Activated CD8-positive, alpha-beta memory T cell treated with anti-CD3 and anti-CD28 coated beads, Interleukin-2, amount 10 ng/mL, durations not matched to agents 7 days and 5 days (primary cell): ENCODE measurements at regions not wholly inside any gene's neighbourhood (a gene's known extent, or its start where the extent isn't known, plus 50 kb on each side); places are given as distances from the start of the nearest gene placed in this dataset.
"Not testable (repeated sequence)": the region's sequence is repeated elsewhere in the genome, so short reads cannot be mapped to it uniquely, and the experiment has no call there.

Source experiments
- ATAC-seq: fragments of 150-1000 bp; cut with Tn5 transposase; one replicate; pipeline ENCODE4 v1.10.0; 2021; ENCODE audit warnings: moderate library complexity
- CTCF ChIA-PET: fragments of 350-600 bp; sonication (Branson Sonifier 250); formaldehyde crosslinking; loops from one replicate; lab custom pipeline; 2021; ENCODE audit warnings: antibody characterized with exemption; lab: Charles Lee
- DNase-seq: peaks from one replicate; pipeline ENCODE4 v3.0.0-alpha.2; 2020
- H3K27ac Mint-ChIP-seq: one replicate; pipeline ENCODE4 v1.8.0; 2021; ENCODE audit warnings: mild to moderate bottlenecking, mixed read lengths
- H3K27me3 Mint-ChIP-seq: one replicate; pipeline ENCODE4 v1.8.0; 2021; ENCODE audit warnings: mixed read lengths
- H3K36me3 Mint-ChIP-seq: one replicate; pipeline ENCODE4 v1.8.0; 2021; ENCODE audit warnings: mild to moderate bottlenecking, mixed read lengths
- H3K4me1 Mint-ChIP-seq: one replicate; pipeline ENCODE4 v1.8.0; 2021; ENCODE audit warnings: mixed read lengths
- H3K4me3 Mint-ChIP-seq: one replicate; pipeline ENCODE4 v1.8.0; 2021; ENCODE audit warnings: mild to moderate bottlenecking, moderate library complexity, mixed read lengths
- H3K9me3 Mint-ChIP-seq: one replicate; pipeline ENCODE4 v1.8.0; 2022; ENCODE audit warnings: low read depth, mixed read lengths

DNA sequence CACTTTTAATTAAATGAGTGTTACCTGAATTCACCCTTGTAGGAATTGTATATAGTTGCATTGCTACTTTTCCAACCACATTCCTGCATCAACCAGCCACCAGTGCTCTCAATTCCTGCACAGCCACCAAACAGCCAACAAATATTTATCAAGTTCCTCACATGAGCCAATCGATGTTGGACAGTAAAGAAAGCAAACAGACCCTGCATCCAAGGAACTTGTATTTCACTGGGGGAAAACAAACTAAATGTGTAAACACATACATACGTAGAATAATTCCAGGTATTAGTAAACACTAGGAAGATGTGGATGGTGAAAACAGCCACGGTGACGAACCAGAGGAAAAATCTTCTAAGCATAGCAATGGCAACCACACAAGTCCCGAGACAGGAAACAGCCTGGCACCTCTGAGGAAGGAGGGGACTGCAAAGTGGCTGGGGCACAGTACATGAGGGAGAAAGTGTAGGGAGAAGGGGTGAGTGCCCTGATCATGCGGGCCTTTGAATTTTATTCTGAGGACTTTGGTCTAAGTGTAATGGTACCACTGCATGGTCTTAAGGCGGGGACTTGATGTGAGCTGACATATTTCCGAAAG, 111.2 kb downstream of the XRCC2 start:
- DNase-seq = no peak
- no peaks in the 10 kb centered on the region for H3K36me3 Mint-ChIP-seq
- H3K4me3 Mint-ChIP-seq = no peak overlapping the region
- CTCF ChIA-PET = no interaction called here
- no peak overlapping the region for H3K27ac Mint-ChIP-seq
- peaks cover 3% of the 10 kb centered on the region for H3K27me3 Mint-ChIP-seq
- H3K4me1 Mint-ChIP-seq = no peaks in the 10 kb centered on the region
- no peak for ATAC-seq
- H3K9me3 Mint-ChIP-seq = no peaks in the 10 kb centered on the region

GRCh38 chr7:152556013-152556755, 119.8 kb downstream of the XRCC2 start:
- ATAC-seq = no peak
- Mint-ChIP-seq H3K4me1 (no peaks in the 10 kb centered on the region), H3K4me3 (no peak overlapping the region), H3K36me3 (no peaks in the 10 kb centered on the region), H3K9me3 (no peaks in the 10 kb centered on the region), H3K27ac (no peak overlapping the region), H3K27me3 (no peaks in the 10 kb centered on the region)
- no peak for DNase-seq
- CTCF ChIA-PET = no interaction called here

GRCh38 chr7:152553671-152554317, 118.0 kb upstream of the KMT2C start:
- Mint-ChIP-seq H3K9me3 (no peaks in the 10 kb centered on the region), H3K27me3 (no peaks in the 10 kb centered on the region), H3K4me1 (no peaks in the 10 kb centered on the region), H3K27ac (no peak overlapping the region), H3K36me3 (no peaks in the 10 kb centered on the region), H3K4me3 (no peak overlapping the region)
- DNase-seq (no peak), ATAC-seq (no peak)
- CTCF ChIA-PET = no interaction called here

GRCh38 chr7:152551304-152552036, 115.7 kb upstream of the KMT2C start:
- Mint-ChIP-seq H3K4me1 (no peaks in the 10 kb centered on the region), H3K27me3 (no peaks in the 10 kb centered on the region), H3K4me3 (no peak overlapping the region), H3K9me3 (no peaks in the 10 kb centered on the region), H3K36me3 (no peaks in the 10 kb centered on the region), H3K27ac (no peak overlapping the region)
- DNase-seq = no peak
- CTCF ChIA-PET = interaction anchor here (1.1 kb wide), 1 partner anchor 9 kb away, joined by 3 read pairs; no protein-coding TSS in a partner anchor
- no peak for ATAC-seq

DNA sequence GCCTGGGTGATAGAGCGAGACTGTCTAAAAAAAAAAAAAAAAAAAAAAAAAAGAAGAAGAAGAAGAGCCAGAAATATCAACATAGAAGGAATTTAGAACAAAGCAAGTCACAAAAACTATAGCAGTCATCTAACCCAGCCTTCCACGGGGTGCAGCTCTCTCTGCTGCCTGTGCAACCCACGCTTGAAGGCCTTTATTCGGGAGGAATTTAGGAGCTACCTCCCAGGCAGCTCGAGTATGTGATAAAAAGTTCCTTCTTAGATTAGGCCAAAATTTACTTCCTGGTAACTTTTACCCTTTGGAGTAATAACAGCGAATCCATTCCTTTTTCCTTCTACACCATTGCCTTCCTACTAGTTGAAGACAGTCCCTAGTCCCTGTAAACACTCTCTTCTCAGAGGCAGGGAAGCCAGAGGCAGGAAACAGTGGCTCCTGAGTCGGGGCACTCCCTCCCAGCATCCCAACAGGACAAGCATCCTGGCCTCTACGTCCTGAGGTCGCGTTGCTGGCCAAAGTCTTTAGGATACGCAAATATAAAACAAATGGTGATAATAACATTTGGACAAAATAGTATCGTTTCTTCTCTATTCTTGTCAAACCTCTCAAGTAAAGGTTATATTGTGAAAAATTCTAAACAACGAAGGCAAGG, 109.3 kb upstream of the KMT2C start:
- Mint-ChIP-seq H3K36me3 (no peaks in the 10 kb centered on the region), H3K4me1 (no peaks in the 10 kb centered on the region), H3K27me3 (no peaks in the 10 kb centered on the region), H3K9me3 (no peaks in the 10 kb centered on the region), H3K27ac (no peak overlapping the region), H3K4me3 (no peak overlapping the region)
- DNase-seq (no peak), ATAC-seq (no peak)
- CTCF ChIA-PET = interaction anchor here (0.7 kb wide), 2 partner anchors 549 to 705 kb away, joined by 3 read pairs; no protein-coding TSS in a partner anchor

DNA sequence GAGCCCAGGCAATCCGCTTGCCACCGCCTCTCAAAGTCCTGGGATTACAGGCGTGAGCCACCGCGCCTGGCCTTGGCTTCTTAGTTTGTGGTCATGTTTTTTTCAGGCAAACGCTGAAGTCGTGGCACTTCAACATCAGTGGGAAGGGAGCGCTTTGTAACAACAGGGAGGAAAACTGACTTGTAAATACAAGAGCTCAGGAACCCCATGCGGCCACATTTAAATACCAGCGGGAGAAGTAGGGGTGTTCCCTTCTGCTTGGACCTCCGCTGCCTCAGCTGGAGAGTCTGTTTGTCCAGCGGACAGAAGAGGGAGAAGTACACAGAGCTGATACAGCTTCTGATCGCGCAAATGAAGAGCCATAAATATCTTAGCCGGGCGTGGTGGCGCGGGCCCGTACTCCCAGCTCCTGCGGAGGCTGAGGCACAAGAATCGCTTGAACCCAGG, 108.7 kb upstream of the KMT2C start:
- DNase-seq = no peak
- H3K27ac Mint-ChIP-seq = no peak overlapping the region
- no peaks in the 10 kb centered on the region for H3K9me3 Mint-ChIP-seq
- ATAC-seq = no peak
- no peaks in the 10 kb centered on the region for H3K4me1 Mint-ChIP-seq
- no peak overlapping the region for H3K4me3 Mint-ChIP-seq
- H3K36me3 Mint-ChIP-seq = no peaks in the 10 kb centered on the region
- no peaks in the 10 kb centered on the region for H3K27me3 Mint-ChIP-seq
- CTCF ChIA-PET = interaction anchor here (0.7 kb wide), 1 partner anchor 705 kb away, joined by 3 read pairs; no protein-coding TSS in a partner anchor

DNA sequence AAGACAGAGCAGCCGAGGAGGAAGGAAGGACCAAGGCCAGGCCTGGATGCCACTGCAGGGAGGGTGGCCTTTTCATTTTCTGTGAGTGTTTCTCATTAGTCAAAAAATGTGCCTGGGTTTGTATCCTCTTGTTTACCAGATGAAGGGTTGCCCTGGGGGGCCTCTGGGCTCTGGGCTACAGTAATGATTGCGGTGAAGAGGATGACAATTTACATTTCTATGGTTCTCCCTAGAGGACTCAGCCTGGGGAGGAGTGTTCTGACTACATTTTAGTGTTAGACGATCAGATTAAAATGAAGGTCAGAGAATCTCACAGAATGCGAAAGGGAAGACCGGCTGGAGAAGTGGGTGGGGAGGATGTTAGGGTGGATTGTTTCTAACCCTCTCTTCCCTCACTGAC, 108.0 kb upstream of the KMT2C start:
- CTCF ChIA-PET = no interaction called here
- DNase-seq (no peak), ATAC-seq (no peak)
- Mint-ChIP-seq H3K4me3 (no peak overlapping the region), H3K36me3 (no peaks in the 10 kb centered on the region), H3K27ac (no peak overlapping the region), H3K4me1 (no peaks in the 10 kb centered on the region), H3K9me3 (no peaks in the 10 kb centered on the region), H3K27me3 (no peaks in the 10 kb centered on the region)

GRCh38 chr7:152541892-152542291, 106.1 kb upstream of the KMT2C start:
- CTCF ChIA-PET = no interaction called here
- no peaks in the 10 kb centered on the region for H3K36me3 Mint-ChIP-seq
- ATAC-seq (no peak), DNase-seq (no peak)
- no peaks in the 10 kb centered on the region for H3K9me3 Mint-ChIP-seq
- H3K4me1 Mint-ChIP-seq = no peaks in the 10 kb centered on the region
- no peaks in the 10 kb centered on the region for H3K27me3 Mint-ChIP-seq
- H3K27ac Mint-ChIP-seq = no peak overlapping the region
- no peak overlapping the region for H3K4me3 Mint-ChIP-seq

- CTCF ChIA-PET = not testable (repeated sequence)
These were observed 103.3 kb upstream of the KMT2C start for GRCh38 chr7:152539190-152539495.

GRCh38 chr7:152538346-152539189, 102.8 kb upstream of the KMT2C start:
- CTCF ChIA-PET, H3K4me1 Mint-ChIP-seq, DNase-seq, ATAC-seq, H3K27ac Mint-ChIP-seq, H3K9me3 Mint-ChIP-seq, H3K4me3 Mint-ChIP-seq, H3K27me3 Mint-ChIP-seq, H3K36me3 Mint-ChIP-seq: not testable (repeated sequence)

More at GRCh38 chr7:152539190-152539495, 103.3 kb upstream of the KMT2C start:
- DNase-seq, H3K4me3 Mint-ChIP-seq, H3K27ac Mint-ChIP-seq, H3K36me3 Mint-ChIP-seq, ATAC-seq, H3K27me3 Mint-ChIP-seq, H3K4me1 Mint-ChIP-seq, H3K9me3 Mint-ChIP-seq: not testable (repeated sequence)

GRCh38 chr7:152537639-152538038, 101.8 kb upstream of the KMT2C start:
- no peak overlapping the region for H3K4me3 Mint-ChIP-seq
- CTCF ChIA-PET = no interaction called here
- peaks cover 2% of the 10 kb centered on the region for H3K9me3 Mint-ChIP-seq
- H3K36me3 Mint-ChIP-seq = no peaks in the 10 kb centered on the region
- ATAC-seq (no peak), DNase-seq (no peak)
- H3K27ac Mint-ChIP-seq = no peak overlapping the region
- H3K4me1 Mint-ChIP-seq = no peaks in the 10 kb centered on the region
- H3K27me3 Mint-ChIP-seq = no peaks in the 10 kb centered on the region

- Mint-ChIP-seq H3K9me3 (no peaks in the 10 kb centered on the region), H3K36me3 (no peaks in the 10 kb centered on the region), H3K4me3 (no peak overlapping the region), H3K4me1 (no peaks in the 10 kb centered on the region), H3K27ac (no peak overlapping the region), H3K27me3 (no peaks in the 10 kb centered on the region)
- DNase-seq (no peak), ATAC-seq (no peak)
- CTCF ChIA-PET = no interaction called here
These were observed 92.8 kb upstream of the KMT2C start for GRCh38 chr7:152528612-152529011.
